Lung (tissue), 11 donors: ENCODE measurements at regions not wholly inside any gene's neighbourhood (a gene's known extent, or its start where the extent isn't known, plus 50 kb on each side); places are given as distances from the start of the nearest gene placed in this dataset.

Source experiments
- ATAC-seq: fragments of 200-7000 bp; cut with Tn5 transposase; one replicate; pipeline ENCODE4 v1.9.1; 2020; ENCODE audit warnings: moderate number of reproducible peaks; ENCODE audit not compliant: insufficient read depth, low FRiP score
- DNase-seq, 3 donors: peaks; one replicate each; pipeline ENCODE4 v3.0.0-alpha.2; 2013 to 2017
- H3K27ac ChIP-seq, 2 donors: one replicate each; pipeline ENCODE4 v1.5.1; 2013; ENCODE audit warnings: mild to moderate bottlenecking in 2 of 2, moderate library complexity in 2 of 2, control low read depth in 1 of 2, inconsistent platforms in 1 of 2, low read depth in 1 of 2, low read length in 1 of 2
- H3K27me3 ChIP-seq, 3 donors: one replicate each; pipeline ENCODE4 v1.5.1; 2013; ENCODE audit warnings: low read length in 2 of 3; ENCODE audit not compliant: control insufficient read depth in 3 of 3, insufficient read depth in 3 of 3
- H3K36me3 ChIP-seq, 4 donors: one replicate each; pipeline ENCODE4 v1.5.1; 2013; ENCODE audit warnings: low read length in 4 of 4, mild to moderate bottlenecking in 1 of 4, moderate library complexity in 1 of 4; ENCODE audit not compliant: control insufficient read depth in 4 of 4, insufficient read depth in 4 of 4
- H3K4me1 ChIP-seq, 5 donors: one replicate each; pipeline ENCODE4 v1.5.1; 2013; ENCODE audit warnings: low read length in 5 of 5, mild to moderate bottlenecking in 2 of 5, moderate library complexity in 1 of 5; ENCODE audit not compliant: control insufficient read depth in 5 of 5, insufficient read depth in 5 of 5
- H3K4me3 ChIP-seq: one replicate; pipeline ENCODE4 v1.5.1; 2013; ENCODE audit warnings: mild to moderate bottlenecking, control low read depth, moderate library complexity
- H3K9ac ChIP-seq, 2 donors: one replicate each; pipeline ENCODE4 v1.5.1; 2013; ENCODE audit warnings: low read length in 2 of 2, control low read depth in 1 of 2; ENCODE audit not compliant: insufficient read depth in 1 of 2
- H3K9me3 ChIP-seq, 4 donors: one replicate each; pipeline ENCODE4 v1.5.1; 2013; ENCODE audit warnings: low read length in 3 of 4, mild to moderate bottlenecking in 1 of 4, moderate library complexity in 1 of 4; ENCODE audit not compliant: control insufficient read depth in 4 of 4, insufficient read depth in 3 of 4
- CTCF ChIP-seq: IDR thresholded peaks from 2 replicates; pipeline ENCODE4 v1.5.1; 2012; ENCODE audit warnings: mild to moderate bottlenecking; ENCODE audit errors: control extremely low read depth, extremely low read depth
- WGBS, 2 donors: extraction: QIAGEN DNeasy Blood & Tissue Kit; methylation state at CpG; one replicate each; pipeline ENCODE4 v1.1.7; 2013; 5-methylcytosine and 5-hydroxymethylcytosine counted together
- donor health status: control.
- donor health status: control.
- donor health status: Bipolar disorder and iron deficiency.
- donor health status: healthy.
- donor health status: DM: yes; HTN: yes; CAD: no.

GRCh38 chr7:45368129-45368807 is 205.9 kb upstream of the ADCY1 start:
- Histone ChIP-seq H3K27me3 (peaks cover 0 to 4% (median 0%) of the 10 kb centered on the region in 3 donors), H3K4me1 (no peaks in the 10 kb centered on the region), H3K9me3 (peaks cover 0 to 5% (median 0%) of the 10 kb centered on the region in 4 donors), H3K9ac (no peak overlapping the region), H3K27ac (no peak overlapping the region), H3K36me3 (no peaks in the 10 kb centered on the region), H3K4me3 (no peak overlapping the region)
- ATAC-seq (no peak), DNase-seq (no peak)
- TF ChIP-seq CTCF = no peak

GRCh38 chr7:45384499-45384898 is 189.7 kb upstream of the ADCY1 start:
- Histone ChIP-seq H3K27ac (no peak overlapping the region), H3K9ac (no peak overlapping the region), H3K9me3 (peaks cover 0 to 7% (median 0%) of the 10 kb centered on the region in 4 donors), H3K4me1 (no peaks in the 10 kb centered on the region), H3K27me3 (no peaks in the 10 kb centered on the region), H3K36me3 (no peaks in the 10 kb centered on the region), H3K4me3 (no peak overlapping the region)
- 91 to 92% methylated on average over 4 of the region's 4 CpGs for WGBS, 2 donors
- DNase-seq = no peak
- ATAC-seq = no peak
- no peak for TF ChIP-seq CTCF

GRCh38 chr7:45387837-45388236 is 186.3 kb upstream of the ADCY1 start:
- ATAC-seq (no peak), DNase-seq (no peak)
- Histone ChIP-seq H3K27ac (no peak overlapping the region), H3K36me3 (no peaks in the 10 kb centered on the region), H3K9ac (no peak overlapping the region), H3K4me3 (no peak overlapping the region), H3K9me3 (peaks cover 0 to 15% (median 0%) of the 10 kb centered on the region in 4 donors), H3K27me3 (no peaks in the 10 kb centered on the region), H3K4me1 (no peaks in the 10 kb centered on the region)
- no peak for TF ChIP-seq CTCF
- 77 to 82% methylated on average over 4 of the region's 4 CpGs for WGBS, 2 donors
